GM19463 (cell line): ENCODE measurements at regions not wholly inside any gene's neighbourhood (a gene's known extent, or its start where the extent isn't known, plus 50 kb on each side); places are given as distances from the start of the nearest gene placed in this dataset.

ENCODE experiments used
- ATAC-seq: cut with Tn5 transposase; IDR thresholded peaks from one replicate; pipeline ENCODE4 v1.9.1; 2021; ENCODE audit warnings: mild to moderate bottlenecking, moderate library complexity; ENCODE audit not compliant: unreplicated experiment

- ATAC-seq = no peak
These were observed 166.2 kb downstream of the TMEM38B start for GRCh38 chr9:105860516-105860915.

- ATAC-seq = no peak
These were observed 167.6 kb downstream of the TMEM38B start for GRCh38 chr9:105861972-105862371.

- ATAC-seq = no peak
These were observed 170.0 kb downstream of the TMEM38B start for GRCh38 chr9:105864248-105864898.

DNA sequence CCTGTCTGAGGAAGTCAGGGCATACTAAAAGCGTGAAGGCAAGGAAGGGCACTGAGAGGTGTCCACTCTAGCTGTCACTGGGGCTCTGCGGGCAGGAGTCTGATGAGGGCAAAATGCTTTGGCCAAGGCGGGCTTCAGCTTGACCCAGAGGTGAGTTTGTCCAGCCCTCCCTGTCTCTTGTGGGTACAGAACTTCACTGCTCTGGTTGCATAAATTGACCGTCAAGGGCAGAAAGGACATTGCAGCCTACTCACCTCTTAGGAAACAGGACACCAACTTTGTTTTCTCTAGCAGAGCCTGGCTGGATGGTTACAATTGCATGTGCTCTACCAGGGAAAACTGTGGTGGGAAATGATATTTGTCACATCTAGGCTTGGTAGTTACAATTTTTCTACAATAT lies 170.9 kb downstream of the TMEM38B start:
- ATAC-seq = no peak

DNA sequence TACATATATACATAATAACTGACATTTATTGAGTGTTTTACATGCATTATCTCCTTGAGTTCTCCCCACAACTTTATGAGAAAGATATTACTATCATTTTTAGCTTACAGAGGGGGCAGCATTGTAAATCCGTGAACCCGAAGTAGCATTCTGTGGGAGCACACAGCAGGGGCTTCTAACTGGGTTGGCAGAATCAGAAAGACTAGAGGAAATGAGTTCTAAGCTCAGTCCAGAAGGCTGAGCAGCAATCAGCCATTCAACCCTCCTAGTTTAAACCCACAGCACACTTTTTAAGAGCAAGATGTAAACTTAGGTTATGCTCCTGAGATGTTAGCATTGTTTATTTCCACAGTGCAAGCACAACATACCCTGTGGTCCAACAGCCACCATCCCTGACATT lies 177.2 kb downstream of the TMEM38B start:
- ATAC-seq = no peak

DNA sequence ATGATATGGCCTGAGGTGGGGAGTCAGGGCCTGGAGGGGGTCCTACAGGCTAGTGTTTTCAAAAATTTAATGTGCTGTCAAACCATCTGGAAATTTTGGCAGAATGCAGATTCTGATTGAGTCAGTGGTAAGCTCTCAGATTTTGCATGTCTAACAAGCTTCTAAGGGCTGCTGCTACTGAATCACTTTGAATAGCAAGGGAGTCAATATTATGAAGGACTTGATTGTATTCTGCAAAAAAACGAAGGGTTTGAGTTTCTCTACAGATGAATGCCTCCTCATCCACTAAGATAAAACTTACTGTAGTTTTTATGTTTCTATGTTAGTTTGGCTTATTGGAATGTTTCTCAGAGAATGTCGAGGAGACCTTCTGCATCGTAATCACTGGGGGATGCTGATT lies 179.5 kb downstream of the TMEM38B start:
- no peak for ATAC-seq

DNA sequence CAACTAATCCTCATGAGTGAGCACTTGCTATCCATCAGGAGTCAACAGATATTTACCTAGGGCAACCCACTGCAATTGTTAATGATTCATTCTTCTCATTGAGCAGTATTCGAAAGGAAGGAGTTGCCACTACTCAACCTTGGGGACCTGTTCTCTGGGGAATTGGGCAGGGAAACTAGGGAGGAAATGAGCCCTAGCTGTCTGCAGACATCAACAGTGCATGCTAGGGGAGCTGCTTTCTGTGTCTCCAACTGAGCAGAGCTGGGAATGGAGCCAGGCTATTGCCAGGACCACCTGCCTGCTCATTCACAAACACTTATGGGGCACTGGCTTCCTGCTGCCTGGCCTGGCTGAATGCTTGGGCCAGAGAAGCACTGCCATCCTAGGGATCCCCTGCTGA lies 183.4 kb downstream of the TMEM38B start:
- peak; percentile 66 for ATAC-seq

DNA sequence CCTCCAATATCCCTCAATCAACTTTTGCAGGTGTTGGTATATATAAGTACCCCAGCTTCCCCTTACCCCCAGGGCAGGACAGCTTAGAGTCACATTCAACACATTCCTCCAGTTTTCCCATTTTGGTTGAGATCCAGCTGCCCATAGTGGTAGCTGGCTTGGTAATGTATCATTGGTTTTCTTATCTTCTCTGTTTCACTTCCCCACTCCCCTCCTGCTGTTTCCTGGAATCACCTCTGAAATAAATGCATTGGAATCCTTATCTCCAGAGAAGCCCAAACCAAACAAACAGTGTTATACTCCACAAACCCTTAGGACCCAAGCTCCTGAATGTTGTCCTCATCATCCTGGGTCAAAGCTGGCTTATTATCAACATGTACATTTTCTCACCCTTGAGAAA lies 184.8 kb downstream of the TMEM38B start:
- no peak for ATAC-seq

- ATAC-seq = no peak
These were observed 186.2 kb downstream of the TMEM38B start for GRCh38 chr9:105880517-105880916.

DNA sequence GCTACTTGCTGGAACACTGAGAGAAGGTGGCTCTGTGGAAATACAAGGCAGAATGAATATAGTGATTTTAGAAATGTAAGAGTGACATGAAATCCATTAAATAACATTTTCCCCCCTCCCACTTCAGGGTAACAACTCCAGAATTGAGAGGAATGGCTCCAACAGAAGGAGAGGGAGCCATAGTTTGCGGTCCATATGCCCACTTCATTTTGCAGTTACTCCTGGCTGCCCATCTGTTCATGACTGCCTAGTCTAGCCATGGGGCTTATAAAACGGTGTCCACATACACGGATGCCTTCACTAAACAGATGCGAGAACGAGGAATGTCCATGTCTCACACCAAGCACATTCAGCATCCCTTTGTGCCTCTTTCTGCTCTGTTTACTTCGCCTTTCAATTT lies 186.7 kb downstream of the TMEM38B start:
- ATAC-seq = no peak

DNA sequence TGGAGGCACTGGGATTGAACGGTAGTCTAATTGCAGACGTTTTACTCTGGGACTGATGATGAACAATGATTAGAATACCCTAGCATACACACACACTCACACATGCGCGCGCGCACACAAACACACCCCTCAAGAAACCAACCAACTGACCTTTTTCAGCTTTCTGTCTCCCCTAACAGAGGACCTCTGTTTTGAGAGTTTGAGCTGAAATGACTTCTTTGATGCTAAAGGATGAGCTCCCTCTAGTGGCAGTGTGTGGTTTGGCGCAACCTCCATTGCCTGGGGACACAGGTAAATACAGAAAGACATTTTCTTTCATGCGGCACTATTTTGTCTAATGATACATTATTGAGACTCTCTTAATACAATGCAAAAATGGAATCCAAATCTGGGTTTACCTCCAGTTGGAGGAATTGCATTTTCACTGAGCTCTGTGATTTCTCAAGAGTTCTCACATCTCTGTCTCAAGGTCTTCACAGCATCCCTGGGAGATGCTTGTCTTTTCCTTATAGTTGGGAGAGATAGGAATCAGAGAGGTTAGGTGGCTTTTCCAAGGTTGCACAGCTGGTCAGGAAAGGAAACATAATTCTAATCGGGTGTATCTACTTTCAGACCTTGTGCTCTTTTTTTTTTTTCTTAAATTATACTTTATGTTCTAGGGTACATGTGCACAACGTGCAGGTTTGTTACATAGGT lies 187.5 kb downstream of the TMEM38B start:
- peak; percentile 36 for ATAC-seq

GRCh38 chr9:105883847-105884246 lies 189.5 kb downstream of the TMEM38B start:
- ATAC-seq = peak; percentile 91

GRCh38 chr9:105884416-105884815 lies 190.1 kb downstream of the TMEM38B start:
- ATAC-seq = no peak

DNA sequence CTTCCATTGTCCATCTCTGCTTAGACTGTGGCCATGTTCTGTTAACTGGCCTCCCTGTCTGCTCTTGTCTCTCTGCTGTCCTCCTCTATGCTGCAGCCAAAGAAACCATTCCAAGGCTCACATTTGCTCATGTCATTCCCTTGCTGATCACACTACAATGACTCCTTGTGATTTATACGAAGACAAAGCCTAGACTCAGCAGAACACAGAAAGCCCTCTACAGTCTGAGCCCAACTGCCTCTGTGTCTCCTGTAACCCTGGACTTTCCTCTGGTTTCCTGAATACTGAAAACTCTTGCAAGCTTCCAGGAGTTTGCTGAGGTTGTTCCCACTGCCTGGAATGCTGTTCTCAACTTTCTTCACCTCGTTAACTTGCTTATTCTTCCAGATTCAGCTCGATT lies 191.8 kb downstream of the TMEM38B start:
- no peak for ATAC-seq

GRCh38 chr9:105887679-105888078 lies 193.3 kb downstream of the TMEM38B start:
- no peak for ATAC-seq

DNA sequence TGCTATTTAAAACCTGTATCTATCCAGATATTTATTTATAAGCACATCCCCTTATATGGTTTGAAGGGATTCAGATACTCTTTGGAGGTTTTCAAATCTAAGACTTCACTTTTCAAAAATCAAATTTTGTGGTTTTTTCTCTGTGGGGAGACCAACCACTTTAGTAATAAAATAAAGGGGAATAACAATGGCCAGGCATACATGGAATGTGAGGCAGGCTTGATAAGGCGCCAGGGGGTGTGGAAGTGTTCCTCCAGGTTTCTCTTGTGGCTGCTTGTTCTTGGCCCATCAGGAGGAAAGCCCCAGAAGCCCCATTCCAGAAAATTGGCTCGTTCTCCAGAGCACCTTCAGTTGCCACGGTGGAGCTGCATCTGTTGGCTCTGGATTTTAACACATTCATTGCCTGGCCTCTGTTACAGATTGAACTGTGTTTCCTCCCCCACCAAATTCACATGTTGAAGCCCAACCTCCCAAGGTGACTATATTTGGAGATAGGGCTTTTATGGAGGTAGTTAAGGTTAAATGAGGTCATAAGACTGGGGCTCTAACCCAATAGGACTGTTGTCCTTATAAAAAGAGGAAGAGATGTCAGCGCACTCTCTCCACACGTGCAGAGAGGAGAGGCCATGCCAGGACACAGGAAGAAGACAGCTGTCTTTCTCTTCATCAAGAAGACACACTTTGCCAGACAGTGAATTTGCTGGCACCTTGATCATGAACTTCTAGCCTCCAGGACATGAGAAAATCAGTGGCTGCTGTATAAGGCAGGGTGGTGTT lies 195.9 kb downstream of the TMEM38B start:
- peak; percentile 34 for ATAC-seq

DNA sequence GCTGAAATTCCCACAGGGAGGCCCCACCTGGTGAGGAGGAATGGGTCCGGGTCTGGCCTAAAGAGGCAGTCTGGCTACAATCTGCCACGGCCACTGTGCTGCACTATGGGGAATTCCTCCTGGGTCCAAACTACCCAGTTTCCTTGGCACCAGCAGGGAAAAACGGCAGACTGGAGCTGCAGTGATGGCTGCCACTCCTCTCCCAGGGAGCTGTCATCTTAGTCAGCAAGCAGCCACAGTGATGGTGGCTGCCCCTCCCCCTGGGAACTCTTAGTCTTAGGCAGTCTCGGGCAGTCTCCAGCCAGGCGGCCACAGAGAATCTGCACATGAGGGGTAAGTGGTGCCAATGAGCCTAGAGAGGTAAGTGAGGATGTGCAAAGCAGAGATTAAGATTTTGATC lies 205.8 kb downstream of the TMEM38B start:
- ATAC-seq = no peak

DNA sequence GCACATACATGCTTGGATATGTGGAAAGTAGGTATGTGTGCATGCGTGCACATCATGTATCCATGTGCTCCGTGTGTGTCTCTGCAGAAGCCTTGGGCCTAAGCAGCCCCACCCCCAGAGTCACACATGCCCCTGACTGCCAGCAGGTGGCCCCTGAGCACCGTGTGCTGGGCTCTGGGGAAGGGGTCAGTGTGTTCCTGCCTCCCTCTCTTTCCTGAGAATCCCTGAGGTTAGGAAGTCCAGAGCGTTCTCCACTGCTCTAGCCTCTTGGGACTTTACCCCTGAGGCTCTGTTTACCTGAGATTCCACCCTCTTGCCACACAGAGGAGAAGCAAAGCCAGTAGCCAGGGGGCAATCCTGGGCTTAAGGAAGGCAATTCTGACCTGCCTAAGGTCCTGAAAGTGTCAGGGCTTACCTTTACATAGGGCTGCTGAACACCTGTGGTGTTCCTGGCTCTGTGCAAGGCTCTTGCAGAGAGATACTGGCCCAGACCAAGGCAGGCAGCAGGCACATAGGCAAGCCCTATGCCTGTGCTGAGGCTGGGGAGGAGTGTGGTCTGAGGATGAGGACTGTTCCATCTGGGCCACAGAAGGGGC lies 207.3 kb downstream of the TMEM38B start:
- ATAC-seq = peak; percentile 83

DNA sequence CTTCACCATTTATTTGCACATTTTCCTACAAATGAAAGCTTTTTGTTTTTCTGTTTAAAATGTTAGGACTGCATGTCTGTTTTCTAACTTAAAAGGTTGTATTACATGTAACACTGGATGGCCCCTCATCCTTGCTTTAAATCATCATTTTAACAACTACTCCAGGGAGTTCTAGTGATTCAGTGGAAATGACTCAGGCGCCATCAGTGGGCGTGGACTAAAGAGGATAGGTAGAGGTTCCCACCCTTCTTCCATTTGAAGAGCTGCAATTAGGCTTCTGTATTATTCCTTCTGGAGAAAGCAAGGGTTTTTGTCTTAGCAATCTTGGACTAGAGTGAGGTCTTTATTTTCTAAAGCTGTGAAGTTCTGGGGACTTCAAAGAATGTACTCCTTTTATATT lies 213.7 kb downstream of the TMEM38B start:
- ATAC-seq = no peak

DNA sequence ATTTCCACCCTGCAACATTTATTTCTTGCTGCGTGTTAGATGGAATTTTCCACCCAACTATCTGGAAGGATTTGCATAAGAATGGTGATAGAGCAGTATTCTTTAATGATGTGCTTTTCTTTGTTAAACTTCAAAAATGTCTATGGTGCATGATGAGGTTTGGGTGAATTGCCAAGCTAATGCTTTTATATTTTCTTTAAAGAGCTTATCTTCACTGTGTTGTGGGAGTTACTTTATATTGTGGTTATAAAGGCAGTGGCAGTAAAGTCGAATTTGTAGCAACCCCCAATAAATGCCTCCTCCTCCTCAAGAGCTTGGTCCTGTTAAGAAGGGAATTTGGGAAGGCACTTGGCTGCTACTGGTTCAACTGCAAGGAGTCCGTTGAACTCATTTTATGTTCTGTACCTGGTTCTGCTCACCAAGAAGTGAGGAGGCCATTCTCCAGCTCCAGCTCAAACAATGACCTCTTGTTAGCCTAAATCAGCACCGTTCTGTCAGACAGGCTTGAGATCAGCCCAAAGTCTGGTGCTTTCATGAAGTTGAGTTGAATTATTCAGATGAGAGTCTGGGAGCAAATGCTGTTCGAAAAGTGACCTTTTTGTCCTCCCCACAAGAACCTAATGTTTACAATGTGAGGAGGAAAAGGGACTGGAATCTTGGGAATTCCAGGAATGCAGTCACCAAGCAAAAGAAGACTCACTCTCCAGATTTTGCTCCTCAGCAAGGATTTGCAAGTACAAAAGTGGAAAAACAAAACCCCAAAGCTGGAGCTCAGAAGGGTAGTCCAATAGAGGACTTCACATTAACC lies 217.0 kb downstream of the TMEM38B start:
- ATAC-seq = no peak
